T-helper 2 cell treated with Interferon-gamma antibody and Interleukin-4, amounts not matched to agents 100 ng/mL and 5 ng/mL, for 36 hours (primary cell): ENCODE measurements at regions not wholly inside any gene's neighbourhood (a gene's known extent, or its start where the extent isn't known, plus 50 kb on each side); places are given as distances from the start of the nearest gene placed in this dataset.
"Not testable (repeated sequence)": the region's sequence is repeated elsewhere in the genome, so short reads cannot be mapped to it uniquely, and the experiment has no call there.

Source experiments
- intact Hi-C: fragments of 100-400 bp; cut with micrococcal nuclease; formaldehyde crosslinking; loops from one replicate; pipeline ENCODE4 v1.15.1; 2023

GRCh38 chr2:34646901-34647300 is 1047.8 kb upstream of the FAM98A start:
- intact Hi-C loops, result no loop called here

- intact Hi-C loops, result no loop called here
Observed at GRCh38 chr2:34632327-34632726, 1033.2 kb upstream of the FAM98A start.

GRCh38 chr2:34627003-34627402 is 1027.9 kb upstream of the FAM98A start:
- intact Hi-C loops, result no loop called here

- intact Hi-C loops, result no loop called here
Observed at GRCh38 chr2:34604164-34604563, 1005.1 kb upstream of the FAM98A start.

- intact Hi-C loops, result no loop called here
Observed at GRCh38 chr2:34602262-34602661, 1003.2 kb upstream of the FAM98A start.

GRCh38 chr2:34601561-34601960 is 1002.5 kb upstream of the FAM98A start:
- intact Hi-C loops, result no loop called here

- intact Hi-C loops, result no loop called here
Observed at GRCh38 chr2:34578641-34579040, 979.5 kb upstream of the FAM98A start.

- intact Hi-C loops, result no loop called here
Observed at GRCh38 chr2:34570266-34570872, 971.3 kb upstream of the FAM98A start.

GRCh38 chr2:34567128-34567527 is 968.0 kb upstream of the FAM98A start:
- intact Hi-C loops, result no loop called here

- intact Hi-C loops, result no loop called here
Observed at GRCh38 chr2:34552337-34552736, 953.2 kb upstream of the FAM98A start.

- intact Hi-C loops, result no loop called here
Observed at GRCh38 chr2:34549710-34550345, 950.7 kb upstream of the FAM98A start.

GRCh38 chr2:34547900-34548299 is 948.8 kb upstream of the FAM98A start:
- intact Hi-C loops, result no loop called here

- intact Hi-C loops, result no loop called here
Observed at GRCh38 chr2:34547340-34547739, 948.2 kb upstream of the FAM98A start.

GRCh38 chr2:34545486-34546136 is 946.5 kb upstream of the FAM98A start:
- intact Hi-C loops, result no loop called here

- intact Hi-C loops, result no loop called here
Observed at GRCh38 chr2:34534761-34535160, 935.7 kb upstream of the FAM98A start.

- intact Hi-C loops, result no loop called here
Observed at GRCh38 chr2:34534341-34534740, 935.2 kb upstream of the FAM98A start.

- intact Hi-C loops, result no loop called here
Observed at GRCh38 chr2:34533585-34534183, 934.6 kb upstream of the FAM98A start.

- intact Hi-C loops, result no loop called here
Observed at GRCh38 chr2:34529965-34530364, 930.9 kb upstream of the FAM98A start.

- intact Hi-C loops, result no loop called here
Observed at GRCh38 chr2:34523958-34524514, 924.9 kb upstream of the FAM98A start.

GRCh38 chr2:34519659-34520058 is 920.6 kb upstream of the FAM98A start:
- intact Hi-C loops, result no loop called here

GRCh38 chr2:34498561-34498960 is 899.5 kb upstream of the FAM98A start:
- intact Hi-C loops, result no loop called here

GRCh38 chr2:34494192-34494591 is 895.1 kb upstream of the FAM98A start:
- intact Hi-C loops, result not testable (repeated sequence)
